Dedifferentiated amniotic fluid mesenchymal stem cell (primary cell): ENCODE measurements at regions not wholly inside any gene's neighbourhood (a gene's known extent, or its start where the extent isn't known, plus 50 kb on each side); places are given as distances from the start of the nearest gene placed in this dataset.
A peak's percentile ranks its signal among the peaks of the same experiment; 100 is the strongest.
"Not testable (repeated sequence)": the region's sequence is repeated elsewhere in the genome, so short reads cannot be mapped to it uniquely, and the experiment has no call there.

ENCODE experiments used
- DNase-seq: peaks from one replicate; pipeline ENCODE4 v3.0.0-alpha.2; 2016; ENCODE audit errors: extremely low spot score

DNA sequence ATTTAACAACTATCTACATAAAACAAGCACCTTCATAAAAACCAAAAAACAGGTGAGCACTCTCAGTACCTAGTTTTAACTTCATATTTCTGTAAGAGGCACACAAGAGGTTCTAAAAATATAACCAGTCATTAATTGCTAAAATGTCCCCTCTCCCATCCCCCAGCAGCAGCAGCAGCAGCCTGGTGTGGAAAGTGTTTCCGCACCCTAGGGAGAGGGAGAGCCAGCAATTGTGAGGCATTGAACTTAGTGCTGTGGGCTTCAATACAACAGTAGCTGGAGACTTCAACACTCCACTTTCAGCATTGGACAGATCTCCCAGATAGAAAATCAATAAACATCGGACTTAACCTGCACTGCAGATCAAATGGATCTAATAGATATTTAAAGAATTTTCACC, 1158.5 kb downstream of the JRKL start:
- DNase-seq: no peak

DNA sequence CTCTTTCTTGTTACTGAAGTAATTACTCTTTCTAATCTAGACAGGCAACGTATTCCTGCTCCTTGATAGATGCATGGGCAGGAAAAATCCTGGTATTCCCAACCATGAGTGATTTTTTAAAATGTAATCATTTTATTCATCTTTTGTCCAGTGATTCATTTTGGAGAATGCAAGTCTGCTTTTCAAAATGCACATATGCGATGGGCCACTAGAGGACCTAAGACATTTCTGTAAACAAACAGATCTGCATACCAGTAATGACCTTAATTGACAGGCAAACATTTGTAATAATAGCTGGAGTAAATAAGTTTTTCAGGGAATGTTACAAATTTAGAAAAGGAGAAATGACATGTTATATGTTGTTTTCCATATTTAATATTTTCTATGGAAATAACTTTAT, 1167.6 kb downstream of the JRKL start:
- no peak for DNase-seq

DNA sequence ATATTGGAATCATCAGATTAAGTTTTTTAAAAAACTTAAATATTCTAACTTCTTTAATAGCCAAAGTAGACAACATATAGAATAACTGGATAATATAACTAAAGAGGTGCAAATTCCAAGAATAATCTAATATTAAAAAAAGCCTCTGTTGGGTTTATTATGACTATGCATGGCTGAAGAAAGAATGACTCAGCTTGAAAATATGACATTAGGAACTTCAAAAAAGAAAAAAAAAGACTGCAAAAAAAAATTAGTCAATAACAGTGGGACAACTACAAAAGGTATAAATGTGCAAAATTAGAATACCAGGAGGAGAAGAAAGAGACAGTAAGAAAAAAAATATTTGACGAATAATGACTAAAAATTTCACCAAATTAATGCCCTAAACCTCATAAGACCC, 1178.0 kb downstream of the JRKL start:
- no peak for DNase-seq

DNA sequence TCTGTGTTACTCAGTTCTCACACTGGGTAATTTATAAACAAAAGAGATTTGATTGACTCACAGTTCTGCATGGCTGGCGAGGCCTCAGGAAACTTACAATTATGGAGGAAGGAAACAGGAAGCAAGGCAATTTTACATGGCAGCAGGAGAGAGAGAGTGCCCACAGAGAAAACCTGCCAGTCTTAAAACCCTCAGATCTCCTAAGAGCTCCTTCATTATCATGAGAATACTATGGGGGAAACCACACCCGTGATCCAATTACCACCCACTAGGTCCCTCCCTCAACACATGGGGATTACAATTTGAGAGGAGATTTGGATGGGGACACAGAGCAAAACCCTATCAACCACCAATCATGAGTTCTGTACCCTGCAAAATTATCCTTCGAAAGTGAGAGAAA, 1180.8 kb downstream of the JRKL start:
- no peak for DNase-seq

GRCh38 chr11:97573771-97574170, 1184.0 kb downstream of the JRKL start:
- not testable (repeated sequence) for DNase-seq

DNA sequence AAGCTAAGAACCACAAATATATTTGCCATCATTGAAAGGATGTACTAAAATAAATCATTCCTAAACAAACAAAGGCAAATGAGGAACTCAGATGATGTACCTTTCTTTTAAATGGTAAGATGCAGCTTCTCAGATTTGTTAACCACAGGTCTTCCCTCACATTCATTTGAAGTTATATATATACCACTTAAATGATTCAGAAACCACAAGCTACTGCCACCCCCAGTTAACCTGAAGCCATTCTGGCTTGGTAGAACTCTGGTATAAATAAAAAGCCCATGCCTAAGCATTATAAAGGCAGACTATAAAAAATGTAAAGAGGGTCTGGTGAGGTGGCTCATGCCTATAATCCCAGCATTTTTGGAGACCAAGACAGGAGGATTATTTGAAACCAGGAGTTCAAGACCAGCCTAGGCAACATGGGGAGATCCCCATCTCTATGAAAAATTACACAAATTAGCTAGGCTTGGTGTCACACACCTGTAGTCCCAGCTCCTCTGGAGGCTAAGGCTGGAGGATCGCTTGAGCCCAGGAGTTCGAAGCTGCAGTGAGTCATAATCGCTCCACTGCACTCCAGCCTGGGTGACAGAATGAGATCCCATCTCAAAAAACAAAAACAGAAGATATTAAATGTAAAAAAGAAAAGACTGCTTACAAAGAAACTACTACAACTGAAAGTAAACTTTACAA, 1185.3 kb downstream of the JRKL start:
- no peak for DNase-seq

GRCh38 chr11:97607291-97608000, 1217.6 kb downstream of the JRKL start:
- peak; percentile 36 for DNase-seq

DNA sequence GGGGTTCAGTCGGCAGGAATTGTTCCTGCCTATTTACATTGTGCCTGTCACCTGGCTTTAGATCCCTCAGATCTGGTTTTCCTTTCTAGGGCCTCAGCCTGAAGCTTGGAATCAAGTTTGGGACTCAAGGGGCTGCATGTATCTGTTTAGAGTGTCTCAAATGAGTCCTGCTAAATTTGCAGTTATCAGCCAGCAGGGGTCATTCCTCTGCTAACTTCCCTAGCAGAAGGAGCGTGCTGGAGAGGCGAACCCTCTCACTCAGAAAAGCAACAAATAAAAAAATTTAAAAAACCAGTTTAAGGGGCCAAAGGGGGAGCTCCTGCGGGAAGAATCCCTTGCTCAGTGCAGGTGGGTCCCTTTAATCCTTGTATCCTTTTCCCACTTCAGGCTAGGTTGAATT, 1220.2 kb downstream of the JRKL start:
- no peak for DNase-seq

DNA sequence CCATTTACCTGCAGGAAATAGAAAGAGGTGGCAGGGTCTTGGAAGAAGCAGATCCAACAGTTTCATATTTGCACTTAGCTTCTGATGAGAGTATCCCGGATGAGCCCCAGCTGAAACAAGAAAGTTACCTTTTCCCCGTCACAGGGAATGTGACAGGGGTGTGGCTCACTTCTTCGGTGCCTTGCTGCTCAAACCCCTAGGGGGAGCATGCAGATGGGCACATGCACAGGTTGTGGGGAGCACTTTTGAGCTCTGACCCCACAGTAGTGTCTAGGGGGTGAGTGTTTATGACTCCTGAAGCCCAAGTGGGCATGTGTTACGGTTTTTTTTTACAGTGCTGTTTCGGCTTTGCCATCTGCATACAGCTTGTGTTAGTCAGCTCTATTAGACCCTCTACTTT, 1221.0 kb downstream of the JRKL start:
- no peak for DNase-seq

- DNase-seq: no peak
These were observed 1221.5 kb downstream of the JRKL start for GRCh38 chr11:97611345-97611744.

DNA sequence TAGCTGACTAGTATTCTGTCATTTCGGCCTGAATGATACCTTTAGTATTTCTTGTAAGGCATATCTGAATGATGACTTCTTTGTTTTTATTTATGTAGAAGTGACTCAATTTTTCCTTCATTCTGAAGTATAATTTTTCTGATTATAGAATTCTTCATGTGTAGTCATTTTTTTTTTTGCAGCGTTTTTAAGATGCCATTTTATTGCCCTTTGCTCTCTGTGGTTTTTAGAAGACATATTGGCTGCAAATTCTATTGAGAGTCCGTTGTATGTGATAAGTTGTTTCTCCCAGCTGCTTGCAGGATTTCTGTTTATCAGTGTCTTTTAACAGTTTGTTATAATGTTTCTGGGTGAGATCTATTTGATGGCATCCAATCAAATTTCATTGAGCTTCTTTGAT, 1224.8 kb downstream of the JRKL start:
- peak; percentile 61 for DNase-seq

- no peak for DNase-seq
These were observed 1225.7 kb downstream of the JRKL start for GRCh38 chr11:97615546-97615945.

GRCh38 chr11:97617031-97617430, 1227.2 kb downstream of the JRKL start:
- DNase-seq: no peak

- no peak for DNase-seq
These were observed 1230.2 kb downstream of the JRKL start for GRCh38 chr11:97620007-97620406.

- no peak for DNase-seq
These were observed 1231.5 kb downstream of the JRKL start for GRCh38 chr11:97621282-97621681.

GRCh38 chr11:97622795-97623194, 1233.0 kb downstream of the JRKL start:
- DNase-seq: no peak

GRCh38 chr11:97636741-97637140, 1246.9 kb downstream of the JRKL start:
- not testable (repeated sequence) for DNase-seq

GRCh38 chr11:97637701-97638100, 1247.9 kb downstream of the JRKL start:
- no peak for DNase-seq

GRCh38 chr11:97638641-97639224, 1248.9 kb downstream of the JRKL start:
- no peak for DNase-seq

GRCh38 chr11:97641988-97642387, 1252.2 kb downstream of the JRKL start:
- DNase-seq: no peak

- no peak for DNase-seq
These were observed 1255.9 kb downstream of the JRKL start for GRCh38 chr11:97645736-97646135.

GRCh38 chr11:97656356-97656755, 1266.5 kb downstream of the JRKL start:
- DNase-seq: no peak

DNA sequence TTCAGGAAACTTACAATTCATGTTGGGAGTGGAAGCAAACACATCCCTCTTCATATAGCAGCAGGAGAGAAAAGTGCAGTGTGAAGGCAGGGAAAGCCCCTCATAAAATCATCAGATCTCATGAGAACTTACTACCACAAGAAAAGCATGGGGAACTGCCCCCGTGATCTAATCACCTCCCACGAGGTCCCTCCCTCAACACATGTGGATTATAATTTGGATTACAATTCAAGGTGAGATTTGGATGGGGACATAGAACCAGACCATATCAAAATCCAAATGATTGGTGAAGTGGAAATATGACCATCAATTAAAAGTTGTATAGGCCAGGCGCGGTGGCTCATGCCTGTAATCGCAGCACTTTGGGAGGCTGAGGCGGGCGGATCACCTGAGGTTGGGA, 1268.0 kb downstream of the JRKL start:
- DNase-seq: no peak
